ENCODE measurements at regions not wholly inside any gene's neighbourhood (a gene's known extent, or its start where the extent isn't known, plus 50 kb on each side); places are given as distances from the start of the nearest gene placed in this dataset.

DNA sequence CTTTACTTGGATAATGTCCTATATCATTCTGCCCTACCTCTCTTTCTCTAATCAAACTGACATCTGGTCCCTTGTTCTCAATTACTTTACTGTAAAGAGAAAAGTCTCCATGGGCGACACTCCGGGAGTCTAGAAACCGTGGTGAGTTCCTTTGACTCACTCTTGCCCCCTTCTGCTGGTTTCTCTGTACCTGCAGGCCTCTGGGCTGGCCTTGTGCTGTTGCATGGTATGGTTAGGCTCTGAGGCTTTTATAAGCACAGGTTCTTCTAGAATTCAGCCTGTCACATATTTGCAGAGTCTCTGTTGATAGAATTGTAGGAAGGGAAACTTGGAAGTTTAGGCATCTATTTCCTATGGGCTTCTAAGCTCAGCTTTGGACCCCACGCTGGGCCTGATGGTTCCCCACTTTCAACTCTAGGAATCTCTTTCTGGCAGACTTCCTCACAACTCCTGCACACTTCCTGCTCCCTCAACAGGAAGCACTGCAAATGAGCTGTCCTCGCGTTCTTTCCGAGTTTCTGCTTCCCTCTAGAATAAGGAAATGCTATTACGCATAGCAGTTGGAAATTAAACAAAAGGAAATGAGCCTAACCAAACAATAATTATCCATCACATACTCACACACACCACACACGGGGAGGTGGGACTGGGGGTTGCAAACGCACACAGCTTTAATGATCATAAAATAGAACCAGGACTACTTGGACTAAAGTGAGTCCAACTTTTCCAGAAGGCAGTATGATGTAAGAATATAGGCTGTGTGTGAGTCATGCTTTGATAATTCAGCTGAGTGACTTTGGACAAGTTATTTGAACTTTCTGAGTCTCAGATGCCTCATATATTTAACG, 683.3 kb downstream of the QKI start:
- ChIA-PET CTCF (interaction anchor here (0.6 to 2.2 kb wide), 5 partner anchors 12 to 84 kb away, joined by 3 to 8 read pairs (median 3); no protein-coding TSS in a partner anchor), POLR2A (interaction anchor here (1.4 kb wide), 1 partner anchor 12 kb away, joined by 3 read pairs; no protein-coding TSS in a partner anchor)
- TF ChIP-seq ZNF384 (IDR thresholded peaks at IDR 0.05), result no peak
- TF ChIP-seq FOXK2 (IDR thresholded peaks at IDR 0.05), result no peak
- no peak for TF ChIP-seq NFRKB (IDR thresholded peaks at IDR 0.05)
- DNase-seq (ENCODE audit: extremely low spot score), result no peak

- ChIA-PET CTCF (interaction anchor here (0.7 to 2.2 kb wide), 2 partner anchors 13 to 74 kb away, joined by 3 to 8 read pairs; no protein-coding TSS in a partner anchor), POLR2A (no interaction called here)
- TF ChIP-seq ZNF384 (IDR thresholded peaks at IDR 0.05), result no peak
- no peak for TF ChIP-seq SUZ12 (IDR thresholded peaks at IDR 0.05)
- TF ChIP-seq L3MBTL2 (conservative IDR thresholded peaks at IDR 0.05), result no peak
- TF ChIP-seq CTBP1 (IDR thresholded peaks at IDR 0.05; ENCODE audit: borderline replicate concordance), result no peak
- TF ChIP-seq LEF1 (IDR thresholded peaks at IDR 0.05; ENCODE audit: borderline replicate concordance), result no peak
- TF ChIP-seq FOXM1 (IDR thresholded peaks at IDR 0.05; ENCODE audit: borderline replicate concordance), result no peak
- no peak for TF ChIP-seq FOXK2 (IDR thresholded peaks at IDR 0.05)
- no peak for TF ChIP-seq ELF4 (IDR thresholded peaks at IDR 0.05)
- no peak for TF ChIP-seq BHLHE40 (IDR thresholded peaks at IDR 0.05; ENCODE audit: borderline replicate concordance)
- TF ChIP-seq, protein P1, sequence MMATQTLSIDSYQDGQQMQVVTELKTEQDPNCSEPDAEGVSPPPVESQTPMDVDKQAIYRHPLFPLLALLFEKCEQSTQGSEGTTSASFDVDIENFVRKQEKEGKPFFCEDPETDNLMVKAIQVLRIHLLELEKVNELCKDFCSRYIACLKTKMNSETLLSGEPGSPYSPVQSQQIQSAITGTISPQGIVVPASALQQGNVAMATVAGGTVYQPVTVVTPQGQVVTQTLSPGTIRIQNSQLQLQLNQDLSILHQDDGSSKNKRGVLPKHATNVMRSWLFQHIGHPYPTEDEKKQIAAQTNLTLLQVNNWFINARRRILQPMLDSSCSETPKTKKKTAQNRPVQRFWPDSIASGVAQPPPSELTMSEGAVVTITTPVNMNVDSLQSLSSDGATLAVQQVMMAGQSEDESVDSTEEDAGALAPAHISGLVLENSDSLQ (IDR thresholded peaks at IDR 0.05), result no peak
- TF ChIP-seq HDGF (IDR thresholded peaks at IDR 0.05; ENCODE audit: borderline replicate concordance), result no peak
- TF ChIP-seq FOXA1 (IDR thresholded peaks at IDR 0.05), result no peak
These were observed 682.5 kb downstream of the QKI start for GRCh38 chr6:164097056-164097455.

GRCh38 chr6:164095056-164095455, 680.5 kb downstream of the QKI start:
- no peak for TF ChIP-seq CTBP1 (IDR thresholded peaks at IDR 0.05; ENCODE audit: borderline replicate concordance)
- no peak for TF ChIP-seq HDGF (IDR thresholded peaks at IDR 0.05; ENCODE audit: borderline replicate concordance)
- no peak for TF ChIP-seq FOXA1 (IDR thresholded peaks at IDR 0.05)
- TF ChIP-seq LEF1 (IDR thresholded peaks at IDR 0.05; ENCODE audit: borderline replicate concordance), result no peak
- no peak for TF ChIP-seq FOXK2 (IDR thresholded peaks at IDR 0.05)
- TF ChIP-seq L3MBTL2 (conservative IDR thresholded peaks at IDR 0.05), result no peak
- TF ChIP-seq BHLHE40 (IDR thresholded peaks at IDR 0.05; ENCODE audit: borderline replicate concordance), result no peak
- TF ChIP-seq ARNT (IDR thresholded peaks at IDR 0.05), result no peak
- TF ChIP-seq TARDBP (IDR thresholded peaks at IDR 0.05), result no peak
- no peak for TF ChIP-seq ZNF384 (IDR thresholded peaks at IDR 0.05)
- ChIA-PET POLR2A (no interaction called here), CTCF (no interaction called here)
- DNase-seq (ENCODE audit: extremely low spot score), result no peak

More at GRCh38 chr6:164097056-164097455, 682.5 kb downstream of the QKI start:
- no peak for DNase-seq (ENCODE audit: extremely low spot score)

DNA sequence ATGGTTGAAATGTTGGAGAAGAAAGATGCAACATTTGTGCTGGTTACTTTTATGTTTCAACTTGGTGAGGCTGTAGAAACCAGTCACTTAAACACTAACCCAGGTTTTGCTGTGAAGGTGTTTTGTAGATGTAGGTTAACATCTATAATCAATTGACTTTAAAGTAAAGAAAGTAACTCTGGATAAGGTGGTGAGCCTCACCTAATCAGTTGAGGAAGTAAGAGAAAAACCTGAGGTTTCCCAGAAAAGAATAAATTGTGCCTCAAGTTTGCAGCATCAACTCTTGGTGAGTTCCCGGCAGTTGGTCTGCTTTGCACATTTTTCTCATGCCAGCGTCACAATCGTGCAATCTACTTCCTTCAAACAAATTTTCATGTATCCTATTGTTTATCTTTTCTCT, 673.4 kb downstream of the QKI start:
- TF ChIP-seq FOXM1 (IDR thresholded peaks at IDR 0.05; ENCODE audit: borderline replicate concordance) (0 out of 2 replicates have a peak, but pooled peaks have one; percentile 19), ARNT (IDR thresholded peaks at IDR 0.05) (no peak)
- POLR2A ChIA-PET, result no interaction called here
- CTCF ChIA-PET, result no interaction called here
- no peak for DNase-seq (ENCODE audit: extremely low spot score)

GRCh38 chr6:164087211-164087610, 672.7 kb downstream of the QKI start:
- CTCF ChIA-PET, result no interaction called here
- no peak for TF ChIP-seq FOXA1 (IDR thresholded peaks at IDR 0.05)
- no peak for TF ChIP-seq ELF4 (IDR thresholded peaks at IDR 0.05)
- no peak for TF ChIP-seq BHLHE40 (IDR thresholded peaks at IDR 0.05; ENCODE audit: borderline replicate concordance)
- TF ChIP-seq NFRKB (IDR thresholded peaks at IDR 0.05), result no peak
- no peak for DNase-seq (ENCODE audit: extremely low spot score)
- POLR2A ChIA-PET, result no interaction called here

- POLR2A ChIA-PET, result interaction anchor here (0.9 kb wide), 1 partner anchor 12 kb away, joined by 3 read pairs; no protein-coding TSS in a partner anchor
- CTCF ChIA-PET, result interaction anchor here (0.8 kb wide), 1 partner anchor 12 kb away, joined by 3 read pairs; no protein-coding TSS in a partner anchor
- TF ChIP-seq LEF1 (IDR thresholded peaks at IDR 0.05; ENCODE audit: borderline replicate concordance), result no peak
- no peak for TF ChIP-seq CTBP1 (IDR thresholded peaks at IDR 0.05; ENCODE audit: borderline replicate concordance)
- TF ChIP-seq L3MBTL2 (conservative IDR thresholded peaks at IDR 0.05), result no peak
- TF ChIP-seq, protein P1 (IDR thresholded peaks at IDR 0.05), result no peak
- TF ChIP-seq NFRKB (IDR thresholded peaks at IDR 0.05), result no peak
- TF ChIP-seq HDGF (IDR thresholded peaks at IDR 0.05; ENCODE audit: borderline replicate concordance), result no peak
- TF ChIP-seq ZNF384 (IDR thresholded peaks at IDR 0.05), result no peak
- no peak for TF ChIP-seq FOXK2 (IDR thresholded peaks at IDR 0.05)
- TF ChIP-seq ARNT (IDR thresholded peaks at IDR 0.05), result no peak
- no peak for TF ChIP-seq SP1 (IDR thresholded peaks at IDR 0.05)
- no peak for TF ChIP-seq TARDBP (IDR thresholded peaks at IDR 0.05)
- TF ChIP-seq BHLHE40 (IDR thresholded peaks at IDR 0.05; ENCODE audit: borderline replicate concordance), result no peak
- TF ChIP-seq ELF4 (IDR thresholded peaks at IDR 0.05), result no peak
- TF ChIP-seq FOXA1 (IDR thresholded peaks at IDR 0.05), result no peak
- no peak for TF ChIP-seq SUZ12 (IDR thresholded peaks at IDR 0.05)
- no peak for TF ChIP-seq FOXM1 (IDR thresholded peaks at IDR 0.05; ENCODE audit: borderline replicate concordance)
- no peak for DNase-seq (ENCODE audit: extremely low spot score)
These were observed 671.8 kb downstream of the QKI start for GRCh38 chr6:164086076-164086887.

Measured in HEK293T (cell line).